WTC11 (cell line): ENCODE measurements at regions not wholly inside any gene's neighbourhood (a gene's known extent, or its start where the extent isn't known, plus 50 kb on each side); places are given as distances from the start of the nearest gene placed in this dataset.

ENCODE experiments used
- ATAC-seq: fragments of 200-7000 bp; cut with Tn5 transposase; 2 replicates; pipeline ENCODE4 v1.10.0; 2021; ENCODE audit warnings: mild to moderate bottlenecking, moderate library complexity
- CTCF ChIA-PET: fragments of 300-600 bp; sonication (Branson Sonifier 250); formaldehyde crosslinking; loops from one replicate; lab custom pipeline; 2021; ENCODE audit warnings: antibody characterized with exemption; lab: Charles Lee
- POLR2A ChIA-PET: fragments of 350-600 bp; sonication (Branson Sonifier 250); formaldehyde crosslinking; loops from one replicate; lab custom pipeline; 2021; ENCODE audit warnings: antibody characterized with exemption; lab: Charles Lee
- DNase-seq: peaks from one replicate; pipeline ENCODE4 v3.0.0; 2021; ENCODE audit warnings: low spot score
- H3K27ac Mint-ChIP-seq: 2 replicates; pipeline ENCODE4 v1.8.0; 2021; ENCODE audit warnings: mixed read lengths
- H3K27me3 Mint-ChIP-seq: 2 replicates; pipeline ENCODE4 v1.8.0; 2021; ENCODE audit warnings: low read depth, mild to moderate bottlenecking, moderate library complexity, mixed read lengths
- H3K36me3 Mint-ChIP-seq: 2 replicates; pipeline ENCODE4 v1.8.0; 2021; ENCODE audit warnings: mixed read lengths
- H3K4me1 Mint-ChIP-seq: 2 replicates; pipeline ENCODE4 v1.8.0; 2022; ENCODE audit warnings: mixed read lengths
- H3K4me3 Mint-ChIP-seq: 2 replicates; pipeline ENCODE4 v1.8.0; 2021; ENCODE audit warnings: mild to moderate bottlenecking, moderate library complexity, mixed read lengths
- H3K9me3 Mint-ChIP-seq: 2 replicates; pipeline ENCODE4 v1.8.0; 2021; ENCODE audit warnings: mixed read lengths
- ELF4 ChIP-seq: sonication (generic); formaldehyde crosslinking; IDR thresholded peaks from 2 replicates; pipeline ENCODE4 v1.8.1; 2022; ENCODE audit warnings: low read depth, mild to moderate bottlenecking, moderate library complexity, missing genetic modification reagents
- ESRRA ChIP-seq: sonication (generic); formaldehyde crosslinking; IDR thresholded peaks from 2 replicates; pipeline ENCODE4 v1.8.1; 2022; ENCODE audit warnings: mild to moderate bottlenecking, missing genetic modification reagents, borderline replicate concordance
- FOXK1 ChIP-seq: sonication (generic); formaldehyde crosslinking; IDR thresholded peaks from 2 replicates; pipeline ENCODE4 v1.8.0; 2022; ENCODE audit warnings: mild to moderate bottlenecking, moderate library complexity, missing genetic modification reagents
- FOXP1 ChIP-seq: sonication (generic); formaldehyde crosslinking; IDR thresholded peaks from 2 replicates; pipeline ENCODE4 v1.8.0; 2022; ENCODE audit warnings: missing genetic modification reagents, mild to moderate bottlenecking, moderate library complexity, borderline replicate concordance
- IRF2 ChIP-seq: sonication (generic); formaldehyde crosslinking; IDR thresholded peaks from 2 replicates; pipeline ENCODE4 v1.8.0; 2022; ENCODE audit warnings: low read depth, missing genetic modification reagents, borderline replicate concordance
- KAT7 ChIP-seq: sonication (generic); formaldehyde crosslinking; IDR thresholded peaks from 2 replicates; pipeline ENCODE4 v1.8.1; 2023; ENCODE audit warnings: missing genetic modification reagents, mild to moderate bottlenecking, borderline replicate concordance
- NFYB ChIP-seq: sonication (generic); formaldehyde crosslinking; conservative IDR thresholded peaks from 2 replicates; pipeline ENCODE4 v1.8.0; 2022; ENCODE audit warnings: low read depth, missing genetic modification reagents
- OVOL2 ChIP-seq: fragments of 250-450 bp; sonication (Bioruptor Pico); IDR thresholded peaks from 2 replicates; pipeline ENCODE4 v1.9.0; 2021; ENCODE audit warnings: mild to moderate bottlenecking, borderline replicate concordance
- RORB ChIP-seq: fragments of 250-450 bp; sonication (Bioruptor Pico); IDR thresholded peaks from 2 replicates; pipeline ENCODE4 v1.9.0; 2021; ENCODE audit warnings: mild to moderate bottlenecking
- ZNF423 ChIP-seq: fragments of 250-450 bp; sonication (Bioruptor Pico); IDR thresholded peaks from 2 replicates; pipeline ENCODE4 v2.1.2; 2022; ENCODE audit warnings: mild to moderate bottlenecking, moderate library complexity
- TF ChIP-seq, protein P1 (sequence below): sonication (generic); formaldehyde crosslinking; IDR thresholded peaks from 2 replicates; pipeline ENCODE4 v1.8.1; 2023; ENCODE audit warnings: mild to moderate bottlenecking, missing genetic modification reagents, borderline replicate concordance
- TF ChIP-seq, protein P2 (sequence below): sonication (generic); formaldehyde crosslinking; IDR thresholded peaks from 2 replicates; pipeline ENCODE4 v1.8.0; 2022; ENCODE audit warnings: mild to moderate bottlenecking, missing genetic modification reagents
- TF ChIP-seq, protein P3 (sequence below): sonication (generic); formaldehyde crosslinking; IDR thresholded peaks from 2 replicates; pipeline ENCODE4 v1.8.0; 2023; ENCODE audit warnings: mild to moderate bottlenecking, missing genetic modification reagents
- TF ChIP-seq, protein P4 (sequence below): sonication (generic); formaldehyde crosslinking; IDR thresholded peaks from 2 replicates; pipeline ENCODE4 v1.8.0; 2022; ENCODE audit warnings: missing genetic modification reagents
- TF ChIP-seq, protein P5 (sequence below): sonication (generic); formaldehyde crosslinking; IDR thresholded peaks from 2 replicates; pipeline ENCODE4 v1.8.1; 2023; ENCODE audit warnings: mild to moderate bottlenecking, missing genetic modification reagents
- TF ChIP-seq, protein P6 (sequence below): sonication (generic); formaldehyde crosslinking; IDR thresholded peaks from 2 replicates; pipeline ENCODE4 v1.8.0; 2022; ENCODE audit warnings: mild to moderate bottlenecking, missing genetic modification reagents
- TF ChIP-seq, protein P7 (sequence below): sonication (generic); formaldehyde crosslinking; IDR thresholded peaks from 2 replicates; pipeline ENCODE4 v1.8.1; 2022; ENCODE audit warnings: mild to moderate bottlenecking, moderate library complexity, missing genetic modification reagents
- TF ChIP-seq, protein P8 (sequence below): sonication (generic); formaldehyde crosslinking; conservative IDR thresholded peaks from 2 replicates; pipeline ENCODE4 v1.8.1; 2022; ENCODE audit warnings: mild to moderate bottlenecking, missing genetic modification reagents

DNA sequence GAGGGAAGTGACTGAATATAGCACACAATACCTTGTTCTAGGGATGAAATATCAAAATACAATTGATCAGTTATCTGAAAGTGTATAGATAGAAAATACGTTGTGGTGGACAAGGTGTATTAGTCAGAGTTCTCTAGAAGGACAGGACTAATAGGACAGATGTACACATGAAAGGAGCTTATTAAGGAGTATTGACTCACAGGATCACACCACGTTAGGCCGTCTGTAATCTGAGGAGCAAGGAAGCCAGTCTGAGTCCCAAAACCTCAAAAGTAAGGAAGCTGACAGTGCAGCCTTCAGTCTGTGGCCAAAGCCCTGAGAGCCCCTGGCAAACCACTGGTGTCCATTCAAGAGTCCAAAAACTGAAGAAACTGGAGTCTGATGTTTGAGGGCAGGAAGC lies 406.1 kb downstream of the MDFIC start:
- Mint-ChIP-seq H3K27me3 (no peaks in the 10 kb centered on the region), H3K4me3 (no peak overlapping the region), H3K9me3 (no peaks in the 10 kb centered on the region), H3K4me1 (0 out of 2 replicates have a peak, but pooled peaks cover 5% of the 10 kb centered on the region), H3K27ac (no peak overlapping the region), H3K36me3 (no peaks in the 10 kb centered on the region)
- CTCF ChIA-PET: no interaction called here
- DNase-seq (no peak), ATAC-seq (no peak)
- TF ChIP-seq ESRRA (CRISPR knock-in tag): no peak
- no peak for TF ChIP-seq FOXP1
- TF ChIP-seq, protein P1, sequence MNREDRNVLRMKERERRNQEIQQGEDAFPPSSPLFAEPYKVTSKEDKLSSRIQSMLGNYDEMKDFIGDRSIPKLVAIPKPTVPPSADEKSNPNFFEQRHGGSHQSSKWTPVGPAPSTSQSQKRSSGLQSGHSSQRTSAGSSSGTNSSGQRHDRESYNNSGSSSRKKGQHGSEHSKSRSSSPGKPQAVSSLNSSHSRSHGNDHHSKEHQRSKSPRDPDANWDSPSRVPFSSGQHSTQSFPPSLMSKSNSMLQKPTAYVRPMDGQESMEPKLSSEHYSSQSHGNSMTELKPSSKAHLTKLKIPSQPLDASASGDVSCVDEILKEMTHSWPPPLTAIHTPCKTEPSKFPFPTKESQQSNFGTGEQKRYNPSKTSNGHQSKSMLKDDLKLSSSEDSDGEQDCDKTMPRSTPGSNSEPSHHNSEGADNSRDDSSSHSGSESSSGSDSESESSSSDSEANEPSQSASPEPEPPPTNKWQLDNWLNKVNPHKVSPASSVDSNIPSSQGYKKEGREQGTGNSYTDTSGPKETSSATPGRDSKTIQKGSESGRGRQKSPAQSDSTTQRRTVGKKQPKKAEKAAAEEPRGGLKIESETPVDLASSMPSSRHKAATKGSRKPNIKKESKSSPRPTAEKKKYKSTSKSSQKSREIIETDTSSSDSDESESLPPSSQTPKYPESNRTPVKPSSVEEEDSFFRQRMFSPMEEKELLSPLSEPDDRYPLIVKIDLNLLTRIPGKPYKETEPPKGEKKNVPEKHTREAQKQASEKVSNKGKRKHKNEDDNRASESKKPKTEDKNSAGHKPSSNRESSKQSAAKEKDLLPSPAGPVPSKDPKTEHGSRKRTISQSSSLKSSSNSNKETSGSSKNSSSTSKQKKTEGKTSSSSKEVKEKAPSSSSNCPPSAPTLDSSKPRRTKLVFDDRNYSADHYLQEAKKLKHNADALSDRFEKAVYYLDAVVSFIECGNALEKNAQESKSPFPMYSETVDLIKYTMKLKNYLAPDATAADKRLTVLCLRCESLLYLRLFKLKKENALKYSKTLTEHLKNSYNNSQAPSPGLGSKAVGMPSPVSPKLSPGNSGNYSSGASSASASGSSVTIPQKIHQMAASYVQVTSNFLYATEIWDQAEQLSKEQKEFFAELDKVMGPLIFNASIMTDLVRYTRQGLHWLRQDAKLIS (CRISPR knock-in tag): no peak
- no peak for TF ChIP-seq KAT7
- TF ChIP-seq FOXK1: no peak
- TF ChIP-seq RORB (CRISPR knock-in tag): no peak
- TF ChIP-seq ZNF423 (CRISPR knock-in tag): no peak
- TF ChIP-seq, protein P2, sequence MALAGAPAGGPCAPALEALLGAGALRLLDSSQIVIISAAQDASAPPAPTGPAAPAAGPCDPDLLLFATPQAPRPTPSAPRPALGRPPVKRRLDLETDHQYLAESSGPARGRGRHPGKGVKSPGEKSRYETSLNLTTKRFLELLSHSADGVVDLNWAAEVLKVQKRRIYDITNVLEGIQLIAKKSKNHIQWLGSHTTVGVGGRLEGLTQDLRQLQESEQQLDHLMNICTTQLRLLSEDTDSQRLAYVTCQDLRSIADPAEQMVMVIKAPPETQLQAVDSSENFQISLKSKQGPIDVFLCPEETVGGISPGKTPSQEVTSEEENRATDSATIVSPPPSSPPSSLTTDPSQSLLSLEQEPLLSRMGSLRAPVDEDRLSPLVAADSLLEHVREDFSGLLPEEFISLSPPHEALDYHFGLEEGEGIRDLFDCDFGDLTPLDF: no peak
- TF ChIP-seq, protein P3, sequence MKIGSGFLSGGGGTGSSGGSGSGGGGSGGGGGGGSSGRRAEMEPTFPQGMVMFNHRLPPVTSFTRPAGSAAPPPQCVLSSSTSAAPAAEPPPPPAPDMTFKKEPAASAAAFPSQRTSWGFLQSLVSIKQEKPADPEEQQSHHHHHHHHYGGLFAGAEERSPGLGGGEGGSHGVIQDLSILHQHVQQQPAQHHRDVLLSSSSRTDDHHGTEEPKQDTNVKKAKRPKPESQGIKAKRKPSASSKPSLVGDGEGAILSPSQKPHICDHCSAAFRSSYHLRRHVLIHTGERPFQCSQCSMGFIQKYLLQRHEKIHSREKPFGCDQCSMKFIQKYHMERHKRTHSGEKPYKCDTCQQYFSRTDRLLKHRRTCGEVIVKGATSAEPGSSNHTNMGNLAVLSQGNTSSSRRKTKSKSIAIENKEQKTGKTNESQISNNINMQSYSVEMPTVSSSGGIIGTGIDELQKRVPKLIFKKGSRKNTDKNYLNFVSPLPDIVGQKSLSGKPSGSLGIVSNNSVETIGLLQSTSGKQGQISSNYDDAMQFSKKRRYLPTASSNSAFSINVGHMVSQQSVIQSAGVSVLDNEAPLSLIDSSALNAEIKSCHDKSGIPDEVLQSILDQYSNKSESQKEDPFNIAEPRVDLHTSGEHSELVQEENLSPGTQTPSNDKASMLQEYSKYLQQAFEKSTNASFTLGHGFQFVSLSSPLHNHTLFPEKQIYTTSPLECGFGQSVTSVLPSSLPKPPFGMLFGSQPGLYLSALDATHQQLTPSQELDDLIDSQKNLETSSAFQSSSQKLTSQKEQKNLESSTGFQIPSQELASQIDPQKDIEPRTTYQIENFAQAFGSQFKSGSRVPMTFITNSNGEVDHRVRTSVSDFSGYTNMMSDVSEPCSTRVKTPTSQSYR (CRISPR knock-in tag): no peak
- no peak for TF ChIP-seq ELF4
- no peak for TF ChIP-seq NFYB (CRISPR knock-in tag)
- no peak for TF ChIP-seq IRF2 (CRISPR knock-in tag)
- TF ChIP-seq, protein P4, sequence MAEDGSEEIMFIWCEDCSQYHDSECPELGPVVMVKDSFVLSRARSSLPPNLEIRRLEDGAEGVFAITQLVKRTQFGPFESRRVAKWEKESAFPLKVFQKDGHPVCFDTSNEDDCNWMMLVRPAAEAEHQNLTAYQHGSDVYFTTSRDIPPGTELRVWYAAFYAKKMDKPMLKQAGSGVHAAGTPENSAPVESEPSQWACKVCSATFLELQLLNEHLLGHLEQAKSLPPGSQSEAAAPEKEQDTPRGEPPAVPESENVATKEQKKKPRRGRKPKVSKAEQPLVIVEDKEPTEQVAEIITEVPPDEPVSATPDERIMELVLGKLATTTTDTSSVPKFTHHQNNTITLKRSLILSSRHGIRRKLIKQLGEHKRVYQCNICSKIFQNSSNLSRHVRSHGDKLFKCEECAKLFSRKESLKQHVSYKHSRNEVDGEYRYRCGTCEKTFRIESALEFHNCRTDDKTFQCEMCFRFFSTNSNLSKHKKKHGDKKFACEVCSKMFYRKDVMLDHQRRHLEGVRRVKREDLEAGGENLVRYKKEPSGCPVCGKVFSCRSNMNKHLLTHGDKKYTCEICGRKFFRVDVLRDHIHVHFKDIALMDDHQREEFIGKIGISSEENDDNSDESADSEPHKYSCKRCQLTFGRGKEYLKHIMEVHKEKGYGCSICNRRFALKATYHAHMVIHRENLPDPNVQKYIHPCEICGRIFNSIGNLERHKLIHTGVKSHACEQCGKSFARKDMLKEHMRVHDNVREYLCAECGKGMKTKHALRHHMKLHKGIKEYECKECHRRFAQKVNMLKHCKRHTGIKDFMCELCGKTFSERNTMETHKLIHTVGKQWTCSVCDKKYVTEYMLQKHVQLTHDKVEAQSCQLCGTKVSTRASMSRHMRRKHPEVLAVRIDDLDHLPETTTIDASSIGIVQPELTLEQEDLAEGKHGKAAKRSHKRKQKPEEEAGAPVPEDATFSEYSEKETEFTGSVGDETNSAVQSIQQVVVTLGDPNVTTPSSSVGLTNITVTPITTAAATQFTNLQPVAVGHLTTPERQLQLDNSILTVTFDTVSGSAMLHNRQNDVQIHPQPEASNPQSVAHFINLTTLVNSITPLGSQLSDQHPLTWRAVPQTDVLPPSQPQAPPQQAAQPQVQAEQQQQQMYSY (CRISPR knock-in tag): no peak
- TF ChIP-seq, protein P5, sequence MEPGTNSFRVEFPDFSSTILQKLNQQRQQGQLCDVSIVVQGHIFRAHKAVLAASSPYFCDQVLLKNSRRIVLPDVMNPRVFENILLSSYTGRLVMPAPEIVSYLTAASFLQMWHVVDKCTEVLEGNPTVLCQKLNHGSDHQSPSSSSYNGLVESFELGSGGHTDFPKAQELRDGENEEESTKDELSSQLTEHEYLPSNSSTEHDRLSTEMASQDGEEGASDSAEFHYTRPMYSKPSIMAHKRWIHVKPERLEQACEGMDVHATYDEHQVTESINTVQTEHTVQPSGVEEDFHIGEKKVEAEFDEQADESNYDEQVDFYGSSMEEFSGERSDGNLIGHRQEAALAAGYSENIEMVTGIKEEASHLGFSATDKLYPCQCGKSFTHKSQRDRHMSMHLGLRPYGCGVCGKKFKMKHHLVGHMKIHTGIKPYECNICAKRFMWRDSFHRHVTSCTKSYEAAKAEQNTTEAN (CRISPR knock-in tag): no peak
- TF ChIP-seq, protein P6, sequence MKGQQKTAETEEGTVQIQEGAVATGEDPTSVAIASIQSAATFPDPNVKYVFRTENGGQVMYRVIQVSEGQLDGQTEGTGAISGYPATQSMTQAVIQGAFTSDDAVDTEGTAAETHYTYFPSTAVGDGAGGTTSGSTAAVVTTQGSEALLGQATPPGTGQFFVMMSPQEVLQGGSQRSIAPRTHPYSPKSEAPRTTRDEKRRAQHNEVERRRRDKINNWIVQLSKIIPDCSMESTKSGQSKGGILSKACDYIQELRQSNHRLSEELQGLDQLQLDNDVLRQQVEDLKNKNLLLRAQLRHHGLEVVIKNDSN (CRISPR knock-in tag): no peak
- TF ChIP-seq, protein P7, sequence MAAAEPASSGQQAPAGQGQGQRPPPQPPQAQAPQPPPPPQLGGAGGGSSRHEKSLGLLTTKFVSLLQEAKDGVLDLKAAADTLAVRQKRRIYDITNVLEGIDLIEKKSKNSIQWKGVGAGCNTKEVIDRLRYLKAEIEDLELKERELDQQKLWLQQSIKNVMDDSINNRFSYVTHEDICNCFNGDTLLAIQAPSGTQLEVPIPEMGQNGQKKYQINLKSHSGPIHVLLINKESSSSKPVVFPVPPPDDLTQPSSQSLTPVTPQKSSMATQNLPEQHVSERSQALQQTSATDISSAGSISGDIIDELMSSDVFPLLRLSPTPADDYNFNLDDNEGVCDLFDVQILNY (CRISPR knock-in tag): no peak
- TF ChIP-seq OVOL2 (CRISPR knock-in tag): no peak
- TF ChIP-seq, protein P8, sequence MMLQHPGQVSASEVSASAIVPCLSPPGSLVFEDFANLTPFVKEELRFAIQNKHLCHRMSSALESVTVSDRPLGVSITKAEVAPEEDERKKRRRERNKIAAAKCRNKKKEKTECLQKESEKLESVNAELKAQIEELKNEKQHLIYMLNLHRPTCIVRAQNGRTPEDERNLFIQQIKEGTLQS (CRISPR knock-in tag): no peak
- POLR2A ChIA-PET: no interaction called here
